Liver (tissue), 3 donors: ENCODE measurements at regions not wholly inside any gene's neighbourhood (a gene's known extent, or its start where the extent isn't known, plus 50 kb on each side); places are given as distances from the start of the nearest gene placed in this dataset.

Source experiments
- CTCF ChIP-seq: fragments of 150-350 bp; IDR thresholded peaks from 2 replicates; pipeline ENCODE4 v1.5.1; 2017; ENCODE audit warnings: improper control_type of control experiment, low read depth, low read length; ENCODE audit not compliant: missing input control
- EGR1 ChIP-seq, 2 donors: IDR thresholded peaks; 2 replicates each; pipeline ENCODE4 v1.6.1; 2016 to 2018; ENCODE audit warnings: antibody characterized with exemption in 2 of 2, low read depth in 2 of 2
- donor health status: healthy.
- donor health status: healthy.

- TF ChIP-seq CTCF (no peak), EGR1 (IDR thresholded peaks at IDR 0.05; ENCODE audit: low read depth in 2 of 2) (no peak)
These were observed 275.6 kb downstream of the PLPP3 start for GRCh38 chr1:56303805-56304204.
